GM12878 (cell line): ENCODE measurements at regions not wholly inside any gene's neighbourhood (a gene's known extent, or its start where the extent isn't known, plus 50 kb on each side); places are given as distances from the start of the nearest gene placed in this dataset.

Experiments used
- ASH2L ChIP-seq: fragments of 300-600, 200-600 bp; sonication (generic); IDR thresholded peaks from 2 replicates; pipeline ENCODE4 v1.6.1; 2017; ENCODE audit warnings: low read depth, mild to moderate bottlenecking, borderline replicate concordance
- BHLHE40 ChIP-seq, 2 experiments: fragments of 450-650 bp in 1 of 2; IDR thresholded peaks; 2 replicates each; pipeline ENCODE4 v1.6.1; 2011 to 2017; ENCODE audit warnings: low read depth in 2 of 2, borderline replicate concordance in 1 of 2, improper control_type of control experiment in 1 of 2, low read length in 1 of 2, mild to moderate bottlenecking in 1 of 2
- EZH2 ChIP-seq: IDR thresholded peaks from 2 replicates; pipeline ENCODE4 v1.6.1; 2012; ENCODE audit warnings: low read depth, mild to moderate bottlenecking, control low read depth, inconsistent platforms, low read length, borderline replicate concordance; ENCODE audit not compliant: control insufficient read depth
- FOXK2 ChIP-seq: fragments of 450-650 bp; IDR thresholded peaks from 2 replicates; pipeline ENCODE4 v1.6.1; 2017; ENCODE audit warnings: mild to moderate bottlenecking, moderate library complexity
- POLR2AphosphoS5 ChIP-seq: IDR thresholded peaks from 2 replicates; pipeline ENCODE4 v1.6.1; 2011; ENCODE audit warnings: mild to moderate bottlenecking, low read length, inconsistent platforms
- TAF1 ChIP-seq: IDR thresholded peaks from 2 replicates; pipeline ENCODE4 v1.6.1; 2011; ENCODE audit warnings: mild to moderate bottlenecking, low read depth, low read length, borderline replicate concordance
- ZNF622 ChIP-seq: fragments of 450-650 bp; IDR thresholded peaks from 2 replicates; pipeline ENCODE4 v1.6.1; 2017; ENCODE audit warnings: mild to moderate bottlenecking, inconsistent platforms
- TF ChIP-seq, protein P1 (sequence below), 3 experiments: IDR thresholded peaks in 2 of 3; conservative IDR thresholded peaks in 1 of 3; 2 replicates each; pipeline ENCODE4 v1.5.1; 2011; ENCODE audit warnings: low read depth in 3 of 3, low read length in 3 of 3, mild to moderate bottlenecking in 3 of 3, control low read depth in 2 of 3, moderate library complexity in 2 of 3, inconsistent platforms in 1 of 3, mixed read lengths in 1 of 3; ENCODE audit not compliant: control insufficient read depth in 2 of 3, insufficient read depth in 1 of 3; ENCODE audit errors: extremely low read depth in 1 of 3
- TF ChIP-seq, protein P2 (sequence below): IDR thresholded peaks from 2 replicates; pipeline ENCODE4 v1.6.1; 2011; ENCODE audit warnings: low read depth, low read length, improper control_type of control experiment, borderline replicate concordance

GRCh38 chr3:22988566-22988965 lies 214.6 kb upstream of the UBE2E2 start:
- no peak for TF ChIP-seq ASH2L
- TF ChIP-seq FOXK2, result no peak
- TF ChIP-seq, protein P1, sequence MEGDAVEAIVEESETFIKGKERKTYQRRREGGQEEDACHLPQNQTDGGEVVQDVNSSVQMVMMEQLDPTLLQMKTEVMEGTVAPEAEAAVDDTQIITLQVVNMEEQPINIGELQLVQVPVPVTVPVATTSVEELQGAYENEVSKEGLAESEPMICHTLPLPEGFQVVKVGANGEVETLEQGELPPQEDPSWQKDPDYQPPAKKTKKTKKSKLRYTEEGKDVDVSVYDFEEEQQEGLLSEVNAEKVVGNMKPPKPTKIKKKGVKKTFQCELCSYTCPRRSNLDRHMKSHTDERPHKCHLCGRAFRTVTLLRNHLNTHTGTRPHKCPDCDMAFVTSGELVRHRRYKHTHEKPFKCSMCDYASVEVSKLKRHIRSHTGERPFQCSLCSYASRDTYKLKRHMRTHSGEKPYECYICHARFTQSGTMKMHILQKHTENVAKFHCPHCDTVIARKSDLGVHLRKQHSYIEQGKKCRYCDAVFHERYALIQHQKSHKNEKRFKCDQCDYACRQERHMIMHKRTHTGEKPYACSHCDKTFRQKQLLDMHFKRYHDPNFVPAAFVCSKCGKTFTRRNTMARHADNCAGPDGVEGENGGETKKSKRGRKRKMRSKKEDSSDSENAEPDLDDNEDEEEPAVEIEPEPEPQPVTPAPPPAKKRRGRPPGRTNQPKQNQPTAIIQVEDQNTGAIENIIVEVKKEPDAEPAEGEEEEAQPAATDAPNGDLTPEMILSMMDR (IDR thresholded peaks at IDR 0.05 in 2 of 3, conservative IDR thresholded peaks at IDR 0.05 in 1 of 3; ENCODE audit: control insufficient read depth in 2 of 3, extremely low read depth in 1 of 3, insufficient read depth in 1 of 3, low read depth in 3 of 3, low read length in 3 of 3), result no peak
- TF ChIP-seq, protein P2, sequence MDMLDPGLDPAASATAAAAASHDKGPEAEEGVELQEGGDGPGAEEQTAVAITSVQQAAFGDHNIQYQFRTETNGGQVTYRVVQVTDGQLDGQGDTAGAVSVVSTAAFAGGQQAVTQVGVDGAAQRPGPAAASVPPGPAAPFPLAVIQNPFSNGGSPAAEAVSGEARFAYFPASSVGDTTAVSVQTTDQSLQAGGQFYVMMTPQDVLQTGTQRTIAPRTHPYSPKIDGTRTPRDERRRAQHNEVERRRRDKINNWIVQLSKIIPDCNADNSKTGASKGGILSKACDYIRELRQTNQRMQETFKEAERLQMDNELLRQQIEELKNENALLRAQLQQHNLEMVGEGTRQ, result no peak
- no peak for TF ChIP-seq POLR2AphosphoS5
- no peak for TF ChIP-seq TAF1
- TF ChIP-seq BHLHE40 (IDR thresholded peaks at IDR 0.05; ENCODE audit: borderline replicate concordance in 1 of 2, low read depth in 2 of 2, low read length in 1 of 2), result no peak
- TF ChIP-seq ZNF622, result no peak
- TF ChIP-seq EZH2, result no peak
